LNCAP (cell line): ENCODE measurements at regions not wholly inside any gene's neighbourhood (a gene's known extent, or its start where the extent isn't known, plus 50 kb on each side); places are given as distances from the start of the nearest gene placed in this dataset.

ENCODE experiments used
- CTCF ChIP-seq: fragments of 450-650 bp; IDR thresholded peaks from 2 replicates; pipeline ENCODE4 v1.5.1; 2017; ENCODE audit warnings: mild to moderate bottlenecking

- TF ChIP-seq CTCF: no peak
Observed at GRCh38 chr12:69189378-69189978, 49.9 kb upstream of the CPSF6 start.
